Fibroblast of skin of abdomen (primary cell): ENCODE measurements at regions not wholly inside any gene's neighbourhood (a gene's known extent, or its start where the extent isn't known, plus 50 kb on each side); places are given as distances from the start of the nearest gene placed in this dataset.
A peak's percentile ranks its signal among the peaks of the same experiment; 100 is the strongest.
"Not testable (repeated sequence)": the region's sequence is repeated elsewhere in the genome, so short reads cannot be mapped to it uniquely, and the experiment has no call there.

Experiments
- DNase-seq: peaks from one replicate; pipeline ENCODE4 v3.0.0-alpha.2; 2013

DNA sequence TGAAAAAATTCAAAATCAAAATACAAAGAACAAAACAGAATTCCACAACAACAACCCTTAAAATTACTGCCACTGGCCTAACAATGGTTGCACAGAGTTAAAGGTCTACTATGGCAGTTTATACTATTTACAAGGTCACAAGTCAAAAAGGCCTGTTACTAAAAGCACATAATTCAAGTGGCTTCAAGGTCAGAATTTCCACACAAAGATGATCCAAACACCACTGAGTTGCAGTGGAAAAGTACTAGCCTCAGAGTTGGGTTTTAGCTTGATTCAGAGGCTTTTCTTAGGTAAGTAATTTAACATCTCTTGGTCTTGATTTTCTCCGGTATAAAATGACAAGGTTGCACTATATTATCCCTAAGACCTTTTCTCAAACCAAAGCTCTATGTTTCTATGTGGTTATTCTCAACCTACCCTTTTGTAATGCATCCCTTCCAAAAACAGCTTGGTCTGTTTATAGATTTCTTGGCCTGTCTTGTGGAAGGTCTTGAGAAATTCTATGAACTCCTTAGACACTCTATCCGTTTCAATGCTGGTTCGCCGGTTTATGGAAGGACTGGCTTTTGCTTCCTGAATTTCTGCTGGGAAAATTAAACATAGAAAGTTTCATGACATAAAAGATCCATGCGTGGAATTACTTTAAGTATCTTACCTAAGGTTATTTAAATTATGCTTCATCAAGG, 69.5 kb downstream of the MDH2 start:
- not testable (repeated sequence) for DNase-seq

DNA sequence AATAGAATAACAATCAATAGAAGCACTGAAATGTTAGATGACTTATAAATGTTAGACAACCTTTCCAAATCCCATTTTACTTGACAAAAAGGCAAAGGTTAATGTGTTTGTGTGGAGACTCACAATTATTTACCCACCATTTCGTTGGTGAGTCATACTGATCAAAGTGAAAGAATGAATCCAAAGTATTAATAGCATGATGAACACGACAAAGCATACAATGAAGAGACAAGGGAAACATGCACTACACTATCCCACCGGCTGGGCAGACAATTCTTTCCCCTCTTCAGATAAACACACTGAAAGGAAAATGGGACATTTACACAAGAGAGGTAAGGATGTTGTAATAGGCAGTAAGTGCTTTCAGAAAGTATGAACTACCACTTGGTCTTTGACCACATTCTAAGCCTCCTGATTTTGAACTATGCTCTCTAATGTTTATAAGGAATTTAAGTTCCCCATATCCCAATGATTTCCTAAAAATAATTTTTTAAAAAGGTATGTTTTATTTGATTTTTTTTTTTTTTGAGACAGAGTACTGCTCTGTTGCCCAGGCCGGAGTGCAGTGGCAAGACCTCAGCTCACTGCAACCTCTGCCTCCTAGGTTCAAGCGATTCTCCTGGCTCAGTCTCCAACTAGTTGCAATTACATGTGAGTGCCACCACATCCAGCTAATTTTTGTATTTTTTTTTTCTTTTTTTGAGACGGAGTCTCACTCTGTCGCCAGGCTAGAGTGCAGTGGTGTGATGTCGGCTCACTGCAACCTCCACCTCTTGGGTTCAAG, 70.5 kb downstream of the MDH2 start:
- not testable (repeated sequence) for DNase-seq

DNA sequence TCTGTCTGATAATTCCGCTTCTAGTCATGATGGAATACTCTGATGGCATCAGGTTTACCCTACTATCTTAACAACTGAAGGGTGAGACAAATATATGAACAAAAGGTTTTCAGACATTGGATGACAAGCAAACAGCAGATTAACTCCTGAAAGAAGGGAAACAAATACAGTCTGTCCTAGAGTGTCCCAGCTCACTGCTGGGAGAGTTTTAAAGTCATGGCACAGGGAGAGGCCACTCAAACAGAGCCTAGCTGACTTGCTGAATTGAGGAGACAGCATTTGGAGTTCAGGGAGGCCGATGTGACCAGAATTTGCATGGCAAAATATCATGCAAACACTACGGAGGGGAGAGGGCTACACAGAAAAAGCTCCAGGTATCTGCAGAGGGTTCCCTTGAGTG, 73.1 kb downstream of the MDH2 start:
- no peak for DNase-seq

DNA sequence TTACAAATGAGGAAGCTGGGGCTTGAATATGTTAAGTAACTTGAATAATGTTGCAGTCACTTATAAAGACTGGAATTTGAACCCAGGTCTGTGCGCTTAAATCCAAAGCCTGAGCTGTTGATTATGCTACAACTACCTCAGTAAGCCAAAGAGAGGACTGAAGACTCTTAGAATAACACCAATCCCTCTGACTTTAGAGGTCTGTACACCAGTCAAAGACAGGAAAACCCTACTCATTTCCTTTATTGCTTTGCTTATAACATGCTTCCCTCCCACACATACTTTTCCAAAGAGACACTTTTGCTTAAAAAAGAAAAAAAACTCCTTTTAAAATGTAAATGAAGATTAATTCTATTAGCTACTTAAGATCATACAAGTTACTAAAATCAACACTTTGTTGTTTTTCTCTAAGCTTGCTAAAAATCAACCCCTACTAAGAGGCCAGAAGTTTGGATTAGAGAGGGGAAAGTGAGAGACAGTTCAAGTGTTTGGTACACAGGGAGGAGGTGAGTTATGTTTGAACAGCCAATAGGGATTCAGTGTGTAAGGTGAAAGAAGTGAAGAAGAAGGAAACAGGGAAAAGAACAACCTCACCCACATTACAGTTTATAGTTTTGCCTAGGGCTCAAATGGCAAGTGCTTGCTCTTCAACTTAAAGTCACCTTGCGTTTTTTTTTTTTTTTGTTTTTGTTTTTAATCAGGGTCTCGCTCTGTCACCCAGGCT, 74.8 kb downstream of the MDH2 start:
- DNase-seq = no peak

DNA sequence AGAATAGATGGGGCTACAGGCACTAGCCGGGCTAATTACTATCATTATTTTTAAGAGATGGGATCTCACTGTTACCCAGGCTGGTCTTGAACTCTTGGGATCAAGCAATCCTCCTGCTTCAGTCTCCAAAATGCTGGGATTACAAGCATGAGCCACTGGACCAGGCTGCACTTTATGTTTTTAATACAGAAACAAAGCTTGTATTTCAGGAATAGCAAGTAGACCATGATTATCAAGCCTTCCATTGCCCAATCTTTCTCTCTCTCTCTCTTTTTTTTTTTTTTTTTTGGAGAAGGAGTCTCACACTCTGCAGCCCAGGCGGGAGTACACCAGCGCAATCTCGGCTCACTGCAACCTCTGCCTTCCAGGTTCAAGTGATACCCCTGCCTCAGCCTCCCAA, 75.4 kb downstream of the MDH2 start:
- no peak for DNase-seq

DNA sequence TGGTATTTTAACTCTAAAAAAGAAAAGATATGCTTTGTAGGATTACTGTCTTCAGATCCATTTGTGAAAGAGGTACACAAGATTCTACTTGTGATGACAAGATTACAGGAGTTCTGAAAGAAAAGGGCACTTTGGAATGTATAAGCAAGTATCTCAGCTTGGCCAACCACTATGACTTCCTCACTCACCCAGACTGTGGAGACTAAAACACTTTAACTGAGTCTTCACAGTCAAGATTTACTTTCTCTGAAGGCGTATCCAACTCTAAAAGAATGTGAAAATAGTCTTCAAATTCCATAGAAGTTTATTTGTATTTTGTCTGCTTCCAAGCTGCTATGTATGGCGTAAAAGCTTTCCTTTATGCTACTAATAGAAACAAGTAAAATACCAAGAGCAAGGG, 76.1 kb upstream of the SRRM3 start:
- no peak for DNase-seq

DNA sequence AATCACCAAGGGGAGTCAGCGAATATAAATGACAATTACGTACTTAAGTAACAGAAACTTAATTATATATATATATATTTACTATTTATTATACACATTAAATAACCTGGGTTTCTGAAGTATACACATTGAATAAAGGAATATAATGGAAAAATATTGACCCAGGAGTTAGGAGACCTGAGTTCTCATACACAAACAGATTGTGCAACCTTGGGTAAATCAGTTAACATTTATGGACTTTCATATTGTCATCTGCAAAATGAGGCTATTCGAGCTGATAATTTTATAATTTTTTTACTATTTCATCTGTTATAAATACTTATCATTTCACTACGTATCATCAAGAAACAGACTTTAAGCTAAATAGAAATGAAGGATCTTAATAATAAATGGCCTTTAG, 75.1 kb upstream of the SRRM3 start:
- DNase-seq = no peak

DNA sequence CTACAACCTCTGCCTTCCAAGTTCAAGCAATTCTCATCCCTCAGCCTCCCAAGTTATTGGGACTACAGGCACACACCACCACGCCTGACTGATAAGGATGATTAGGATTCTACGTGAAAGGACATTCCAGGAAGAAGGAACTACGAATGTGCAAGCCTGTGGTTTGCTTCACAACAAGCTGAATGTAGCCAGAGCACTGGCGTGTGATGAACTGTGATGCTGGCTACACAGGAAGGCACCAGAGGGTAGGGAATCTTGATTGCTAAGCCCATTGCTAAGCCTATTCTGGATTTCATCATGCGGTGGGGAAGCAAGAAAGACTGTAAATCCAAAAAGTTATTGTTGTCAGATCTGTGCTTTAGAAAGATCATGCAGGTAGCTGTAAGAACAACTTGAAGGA, 72.3 kb upstream of the SRRM3 start:
- no peak for DNase-seq

DNA sequence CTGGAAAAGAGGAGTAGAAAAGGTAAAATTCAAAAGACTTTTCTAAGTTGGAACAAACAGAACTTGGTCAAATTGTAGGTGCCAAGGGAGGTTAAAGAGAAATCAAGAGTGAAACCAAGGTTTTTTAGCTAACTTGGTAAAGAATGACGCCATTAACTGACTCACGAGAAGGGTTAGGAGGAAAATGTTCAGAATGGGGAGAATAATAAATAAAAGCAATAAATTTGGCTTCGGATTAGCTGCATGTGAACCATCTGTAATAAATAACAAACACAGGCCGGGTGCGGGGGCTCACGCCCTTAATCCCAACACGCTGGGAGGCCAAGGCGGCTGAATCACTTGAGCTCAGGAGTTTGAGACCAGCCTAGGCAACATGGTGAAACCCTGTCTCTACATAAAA, 71.9 kb upstream of the SRRM3 start:
- DNase-seq = no peak

DNA sequence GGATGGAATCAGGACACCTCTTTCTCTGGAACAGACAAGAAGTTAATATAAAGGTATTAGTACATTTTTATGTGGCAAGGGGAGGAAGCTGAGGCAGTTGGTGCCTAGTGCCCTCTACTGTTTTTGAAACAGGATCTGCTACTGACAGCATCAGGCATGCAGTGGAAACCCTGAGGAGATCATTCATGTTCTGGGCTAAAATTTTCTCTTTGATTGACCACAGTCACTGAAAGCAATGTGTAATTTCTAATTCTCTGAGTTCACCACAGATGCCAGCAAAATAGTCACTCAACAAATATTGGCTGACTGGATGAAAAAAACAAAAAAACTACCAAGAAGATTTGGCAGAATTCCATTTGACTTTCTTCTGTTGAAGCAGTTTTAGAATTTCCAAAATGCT, 71.0 kb upstream of the SRRM3 start:
- peak; percentile 44 for DNase-seq

DNA sequence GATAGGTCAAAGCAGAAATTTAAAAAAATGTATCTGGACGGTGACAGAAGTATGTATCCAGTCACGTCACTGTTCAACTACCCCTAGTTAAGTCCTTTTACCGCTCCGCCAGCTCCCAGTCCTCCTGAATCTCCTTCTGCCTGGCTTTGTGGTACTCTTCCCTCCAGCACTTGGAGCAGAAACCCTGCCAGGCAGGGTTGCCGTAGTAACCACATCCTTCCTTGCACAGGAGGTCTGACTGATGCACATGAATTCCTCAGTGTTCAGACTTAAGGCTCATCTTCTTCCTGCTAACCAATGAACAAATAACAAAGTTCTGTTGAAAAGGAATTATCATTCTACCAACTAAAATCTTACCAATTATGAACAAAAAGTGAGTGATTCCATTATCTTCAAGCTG, 69.8 kb upstream of the SRRM3 start:
- not testable (repeated sequence) for DNase-seq

DNA sequence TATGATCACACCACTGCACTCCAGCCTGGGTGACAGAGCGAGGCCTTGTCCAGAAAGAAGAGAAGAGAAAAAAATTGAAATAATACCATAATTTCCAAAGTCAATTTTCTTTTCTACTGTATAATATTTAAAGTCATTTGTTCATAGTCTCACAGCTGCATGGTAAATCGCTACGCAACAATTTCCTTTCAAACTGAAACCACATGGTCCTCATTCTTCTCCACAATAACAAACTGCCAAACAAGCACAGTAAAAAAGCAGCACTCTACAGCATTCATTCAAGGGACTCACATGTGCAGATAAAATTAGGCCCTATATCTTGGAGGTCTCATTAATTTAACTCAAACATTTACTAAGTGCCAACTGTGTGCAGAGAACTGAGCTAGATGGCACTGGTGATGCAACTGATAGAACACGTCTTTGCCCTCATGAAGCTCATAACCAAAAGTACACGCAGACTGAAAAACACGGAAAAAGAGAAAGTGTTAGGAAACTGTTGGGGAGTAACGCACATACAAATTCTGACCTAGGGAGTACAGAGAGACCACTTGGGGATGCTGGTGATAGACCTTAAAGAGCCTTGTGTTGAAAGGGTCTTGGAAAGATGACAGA, 68.4 kb upstream of the SRRM3 start:
- DNase-seq = no peak

DNA sequence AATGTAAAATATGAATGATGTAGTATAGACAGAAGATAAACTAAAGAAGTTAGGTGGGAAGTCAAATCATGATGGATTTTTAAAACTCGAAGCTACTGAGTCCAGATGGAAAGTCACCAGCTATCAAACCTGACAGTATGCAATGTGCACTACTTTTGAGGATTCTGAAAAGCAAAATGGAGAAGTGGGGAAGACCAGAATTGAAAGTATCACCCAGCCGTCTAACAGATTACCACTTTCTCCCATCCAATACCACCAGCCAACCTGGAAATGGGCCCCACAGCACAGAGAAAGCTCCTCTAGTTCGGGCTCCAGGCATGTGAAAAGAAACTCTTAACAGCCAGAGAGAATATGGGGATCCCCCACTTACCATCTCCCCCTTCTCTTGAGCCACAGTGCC, 67.9 kb upstream of the SRRM3 start:
- DNase-seq = no peak

DNA sequence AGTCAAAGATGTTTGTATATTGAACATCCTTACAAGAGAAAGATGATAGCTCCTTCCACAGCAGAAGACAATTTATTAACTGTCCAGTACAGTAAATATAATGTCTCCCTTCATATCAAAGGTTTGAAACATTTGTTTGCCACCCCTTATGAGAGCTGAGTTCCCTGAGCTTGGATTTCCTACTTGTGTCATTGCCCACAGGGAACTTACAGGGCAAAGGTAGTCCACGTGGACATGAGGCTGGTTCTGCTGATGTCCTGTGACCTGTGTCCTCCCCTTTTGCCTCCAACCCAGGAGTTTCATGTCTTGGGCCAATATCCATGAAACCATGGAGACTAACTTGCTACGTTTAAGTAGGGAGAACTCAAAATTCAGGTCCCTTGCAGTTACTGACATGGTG, 66.4 kb upstream of the SRRM3 start:
- DNase-seq = not testable (repeated sequence)

DNA sequence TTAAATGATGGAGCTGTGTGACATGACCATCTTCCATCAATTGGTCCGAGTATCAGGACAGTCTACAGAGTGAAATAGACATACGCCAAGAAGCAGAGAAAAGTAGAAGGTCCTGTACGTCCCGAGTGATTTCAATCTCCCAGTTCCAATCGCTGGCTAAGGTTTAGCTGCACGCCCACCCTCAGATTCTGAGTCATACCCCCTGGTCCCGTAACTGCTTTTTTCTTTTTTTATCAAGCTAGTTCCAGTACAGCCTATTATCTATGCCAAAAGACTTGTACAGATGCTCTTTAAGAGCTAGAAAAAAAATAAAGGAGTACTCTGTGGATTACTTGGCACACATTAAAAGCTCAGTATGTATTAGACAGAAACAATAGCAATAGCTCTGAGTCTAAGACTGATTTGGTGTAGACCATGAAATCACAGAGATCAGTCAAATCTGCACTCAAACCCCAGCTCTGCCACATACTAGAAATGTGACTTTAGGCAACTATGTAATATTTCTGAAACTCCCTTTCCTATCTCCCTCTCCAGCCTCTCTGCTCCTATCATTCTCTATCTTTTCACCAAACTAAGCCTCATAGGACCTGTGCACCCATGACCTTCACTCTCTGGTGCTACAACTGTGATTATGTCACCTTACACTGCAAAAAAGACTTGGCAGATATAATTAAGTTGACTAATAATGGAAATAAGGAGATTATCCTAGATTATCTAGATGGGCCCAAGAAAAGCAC, 63.0 kb upstream of the SRRM3 start:
- not testable (repeated sequence) for DNase-seq

DNA sequence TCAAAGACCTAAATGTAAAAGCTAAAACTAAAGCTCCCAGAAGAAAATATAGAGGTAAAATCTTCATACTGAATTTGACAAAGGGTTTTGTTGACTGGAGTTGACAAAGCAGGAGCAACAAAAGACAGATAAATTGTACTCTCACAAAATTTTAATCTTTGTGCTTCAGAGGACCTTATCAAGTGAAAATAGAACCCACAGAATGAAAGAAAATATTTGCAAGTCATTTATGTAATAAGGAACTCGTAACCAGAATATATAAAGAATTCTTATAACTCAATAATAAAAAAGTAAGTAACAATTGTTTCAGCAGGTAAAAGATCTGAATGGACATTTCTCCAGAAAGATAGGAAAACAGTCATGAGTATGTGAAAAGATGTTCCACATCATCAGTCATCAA, 62.0 kb upstream of the SRRM3 start:
- DNase-seq = no peak

DNA sequence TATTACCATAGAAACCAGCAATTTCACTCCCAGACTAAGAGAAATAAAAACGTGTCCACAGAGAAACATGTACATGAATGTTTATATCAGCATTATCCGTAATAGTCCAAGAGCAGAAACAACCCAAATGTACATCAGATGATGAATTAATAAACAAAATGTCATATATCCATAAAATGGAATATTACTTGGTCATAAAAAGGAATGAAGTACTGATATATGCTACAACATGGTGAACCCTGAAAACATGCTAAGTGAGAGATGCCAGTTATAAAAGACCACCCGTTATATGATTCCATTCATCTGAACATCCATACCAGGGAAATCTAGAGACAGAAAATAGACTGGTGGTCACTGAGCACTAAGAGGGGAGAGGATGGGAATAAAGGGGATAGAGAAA, 61.4 kb upstream of the SRRM3 start:
- not testable (repeated sequence) for DNase-seq

DNA sequence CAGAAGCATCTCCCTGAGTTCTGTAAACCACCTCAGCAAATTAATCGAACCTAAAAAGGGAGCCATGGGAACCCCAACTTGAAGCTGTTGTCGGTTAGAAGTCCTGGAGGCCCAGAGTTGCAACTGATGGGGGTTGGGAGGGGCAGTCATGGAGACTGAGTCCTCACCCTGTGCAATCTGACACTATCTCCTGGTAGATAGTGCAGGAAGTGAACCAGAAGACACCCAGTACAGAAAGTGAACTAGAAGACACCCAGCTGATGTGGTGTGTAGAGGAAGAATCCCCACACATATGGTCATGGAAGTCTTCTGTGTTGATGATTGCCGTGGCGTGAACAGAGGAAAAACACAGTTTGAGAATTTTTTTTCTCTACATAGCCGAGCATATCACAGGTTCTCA, 58.8 kb upstream of the SRRM3 start:
- DNase-seq = no peak

DNA sequence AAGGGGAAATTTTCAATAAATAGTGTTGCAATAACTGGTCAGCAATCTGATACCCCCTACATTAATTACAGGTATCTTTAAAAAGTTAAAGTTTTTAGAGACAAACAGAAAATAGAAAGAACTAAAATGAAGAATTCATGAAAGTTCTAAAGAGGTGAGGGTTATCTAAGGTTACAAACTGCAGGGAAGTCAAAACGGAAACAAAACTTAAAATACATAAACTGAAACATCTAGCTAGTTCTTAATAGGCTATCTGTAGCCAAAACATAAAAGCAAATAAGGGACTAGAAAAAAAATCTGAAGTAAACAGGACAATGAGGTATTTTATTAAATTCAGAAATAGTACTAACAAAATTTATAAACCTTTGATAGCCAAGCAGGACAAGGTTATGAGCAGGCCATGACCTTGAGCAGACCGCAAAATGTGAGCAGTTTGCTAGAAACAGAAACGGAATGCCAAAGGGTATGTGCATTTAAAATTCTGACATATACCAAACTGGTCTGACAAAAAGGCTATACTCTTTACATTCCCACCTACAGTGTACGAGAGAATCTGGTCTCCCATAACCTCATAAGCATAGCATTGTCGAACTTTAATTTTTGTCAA, 56.9 kb upstream of the SRRM3 start:
- DNase-seq = not testable (repeated sequence)

DNA sequence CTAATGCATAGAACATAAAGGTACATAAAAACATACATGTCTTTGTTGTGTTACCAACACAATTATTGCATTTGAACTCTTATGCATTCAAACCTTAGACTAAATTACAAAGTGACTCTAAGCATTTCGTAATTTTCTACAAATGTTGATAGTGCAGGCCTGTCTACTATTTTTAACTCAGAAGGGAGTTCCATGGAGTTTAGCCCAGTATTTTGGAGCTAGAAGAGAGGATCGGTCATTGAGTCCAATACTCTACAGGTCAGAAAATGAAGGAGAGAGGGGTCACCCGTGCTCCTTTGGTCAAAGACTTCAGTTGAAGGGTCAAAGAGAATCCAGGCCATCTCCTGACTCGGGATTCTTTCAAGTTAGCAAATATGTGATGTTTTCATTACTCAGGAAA, 55.3 kb upstream of the SRRM3 start:
- DNase-seq = no peak

DNA sequence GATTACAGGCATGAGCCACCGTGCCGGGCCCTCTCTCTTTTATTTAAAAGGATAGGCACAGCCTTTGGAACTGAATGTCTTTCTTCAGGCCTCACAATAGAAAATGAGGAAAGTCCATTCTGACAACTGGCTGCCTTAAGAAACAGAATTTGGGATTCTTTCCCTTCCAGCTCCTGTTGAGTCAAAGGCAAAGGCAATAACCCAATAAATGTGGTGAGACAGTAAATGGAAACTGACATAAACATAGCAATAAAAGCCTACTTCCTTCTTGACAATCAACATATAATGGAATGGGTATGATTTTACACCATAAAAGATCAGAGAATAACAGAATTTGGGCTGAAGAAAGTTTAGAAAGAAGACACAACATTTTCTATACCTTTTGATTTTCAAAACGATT, 52.7 kb upstream of the SRRM3 start:
- DNase-seq = not testable (repeated sequence)
